IMR-90 (cell line): ENCODE measurements at regions not wholly inside any gene's neighbourhood (a gene's known extent, or its start where the extent isn't known, plus 50 kb on each side); places are given as distances from the start of the nearest gene placed in this dataset.

Source experiments
- ATAC-seq: fragments of 200-7000 bp; cut with Tn5 transposase; 2 replicates; pipeline ENCODE4 v1.9.1; 2020; ENCODE audit warnings: low read depth, mild to moderate bottlenecking, moderate library complexity
- BruUV-seq: library from RNA; stranded (reverse); fragments of 400-500 nt; replicated peaks from 2 replicates; lab custom pipeline; 2021; lab: Mats Ljungman, UMichigan
- CTCF ChIA-PET: fragments of 300-600 bp; formaldehyde crosslinking; extraction: SDS; loops from one replicate; lab custom pipeline; 2021; ENCODE audit warnings: antibody characterized with exemption; lab: Yijun Ruan, JAX
- POLR2A ChIA-PET: fragments of 300-600 bp; sonication (Branson Sonifier 250); formaldehyde crosslinking; loops from one replicate; lab custom pipeline; 2022; ENCODE audit warnings: antibody characterized with exemption; ENCODE audit not compliant: unreplicated experiment; lab: Charles Lee
- DNase-seq: peaks from one replicate; pipeline ENCODE4 v3.0.0; 2013
- H2AFZ ChIP-seq: replicated peaks from 2 replicates; pipeline ENCODE3; 2013; ENCODE audit warnings: low read length, mild to moderate bottlenecking; ENCODE audit not compliant: poor library complexity
- H2AK5ac ChIP-seq: 2 replicates; pipeline ENCODE4 v1.6.1; 2013; ENCODE audit warnings: low read depth, low read length, inconsistent platforms
- H2AK9ac ChIP-seq: replicated peaks from 2 replicates; pipeline ENCODE3; 2013; ENCODE audit warnings: mild to moderate bottlenecking, low read depth, low read length, moderate library complexity; ENCODE audit not compliant: poor library complexity
- H2BK120ac ChIP-seq: 2 replicates; pipeline ENCODE4 v1.6.1; 2013; ENCODE audit warnings: low read depth, low read length, inconsistent platforms
- H2BK15ac ChIP-seq: 3 replicates; pipeline ENCODE4 v1.6.1; 2013; ENCODE audit warnings: low read depth, low read length, inconsistent platforms
- H2BK20ac ChIP-seq: 2 replicates; pipeline ENCODE4 v1.6.1; 2013; ENCODE audit warnings: low read depth, mild to moderate bottlenecking, inconsistent platforms, low read length, moderate library complexity
- H2BK5ac ChIP-seq: 2 replicates; pipeline ENCODE4 v1.6.1; 2013; ENCODE audit warnings: mild to moderate bottlenecking, low read depth, low read length, inconsistent platforms; ENCODE audit not compliant: poor library complexity, severe bottlenecking
- H3K14ac ChIP-seq: replicated peaks from 2 replicates; pipeline ENCODE4 v1.6.1; 2013; ENCODE audit warnings: low read depth, low read length, inconsistent platforms
- H3K18ac ChIP-seq: 2 replicates; pipeline ENCODE4 v1.6.1; 2013; ENCODE audit warnings: low read depth, low read length, control low read depth
- H3K23ac ChIP-seq: 2 replicates; pipeline ENCODE4 v1.6.1; 2013; ENCODE audit warnings: low read depth, low read length, inconsistent platforms
- H3K27ac ChIP-seq: 2 replicates; pipeline ENCODE4 v1.5.1; 2013; ENCODE audit warnings: mild to moderate bottlenecking, control low read depth, low read length; ENCODE audit not compliant: insufficient read depth
- H3K27me3 ChIP-seq: 2 replicates; pipeline ENCODE4 v1.6.1; 2013; ENCODE audit warnings: low read length; ENCODE audit not compliant: control insufficient read depth, insufficient read depth
- H3K36me3 ChIP-seq: 2 replicates; pipeline ENCODE4 v1.6.1; 2013; ENCODE audit warnings: low read length, mixed read lengths; ENCODE audit not compliant: control insufficient read depth, insufficient read depth
- H3K4ac ChIP-seq: 2 replicates; pipeline ENCODE4 v1.6.1; 2013; ENCODE audit warnings: low read depth, low read length, inconsistent platforms
- H3K4me1 ChIP-seq: 2 replicates; pipeline ENCODE4 v1.6.1; 2013; ENCODE audit warnings: low read length, mixed read lengths; ENCODE audit not compliant: control insufficient read depth, insufficient read depth
- H3K4me2 ChIP-seq: 2 replicates; pipeline ENCODE4 v1.6.1; 2013; ENCODE audit warnings: low read depth, mild to moderate bottlenecking, control low read depth, low read length, moderate library complexity
- H3K4me3 ChIP-seq: 2 replicates; pipeline ENCODE4 v1.5.1; 2013; ENCODE audit warnings: low read depth, mild to moderate bottlenecking, control low read depth, low read length, moderate library complexity; ENCODE audit not compliant: insufficient read depth
- H3K56ac ChIP-seq: 2 replicates; pipeline ENCODE4 v1.6.1; 2013; ENCODE audit warnings: low read length, inconsistent platforms; ENCODE audit not compliant: insufficient read depth; ENCODE audit errors: extremely low read depth
- H3K79me1 ChIP-seq, 2 experiments: 2 replicates each; pipeline ENCODE4 v1.6.1; 2013; ENCODE audit warnings: low read length in 2 of 2, inconsistent platforms in 1 of 2, low read depth in 1 of 2
- H3K9ac ChIP-seq: 2 replicates; pipeline ENCODE4 v1.6.1; 2013; ENCODE audit warnings: low read depth, low read length, control low read depth
- H3K9me1 ChIP-seq: 2 replicates; pipeline ENCODE4 v1.6.1; 2013; ENCODE audit warnings: low read length, inconsistent platforms; ENCODE audit not compliant: insufficient read depth
- H3K9me3 ChIP-seq: 2 replicates; pipeline ENCODE4 v1.6.1; 2013; ENCODE audit warnings: low read length; ENCODE audit not compliant: control insufficient read depth, insufficient read depth
- H4K20me1 ChIP-seq: 2 replicates; pipeline ENCODE4 v1.6.1; 2013; ENCODE audit warnings: low read length, inconsistent platforms; ENCODE audit not compliant: insufficient read depth
- H4K5ac ChIP-seq: 2 replicates; pipeline ENCODE4 v1.6.1; 2013; ENCODE audit warnings: mild to moderate bottlenecking, low read depth, low read length, control low read depth
- H4K8ac ChIP-seq, 2 experiments: 2 replicates each; pipeline ENCODE4 v1.6.1; 2013; ENCODE audit warnings: low read depth in 2 of 2, low read length in 2 of 2, control low read depth in 1 of 2, inconsistent platforms in 1 of 2
- H4K91ac ChIP-seq: 2 replicates; pipeline ENCODE4 v1.6.1; 2013; ENCODE audit warnings: low read depth, low read length, inconsistent platforms; ENCODE audit not compliant: insufficient read depth
- BHLHE40 ChIP-seq: fragments of 150-350 bp; IDR thresholded peaks from 2 replicates; pipeline ENCODE4 v1.6.1; 2016; ENCODE audit warnings: mild to moderate bottlenecking, low read depth, low read length
- MAZ ChIP-seq: IDR thresholded peaks from 2 replicates; pipeline ENCODE4 v1.6.1; 2012; ENCODE audit warnings: low read depth, mild to moderate bottlenecking, low read length, improper control_type of control experiment, moderate library complexity, borderline replicate concordance
- MXI1 ChIP-seq: IDR thresholded peaks from 2 replicates; pipeline ENCODE4 v1.6.1; 2012; ENCODE audit warnings: low read depth, mild to moderate bottlenecking, low read length, moderate library complexity, borderline replicate concordance
- NFE2L2 ChIP-seq: fragments of 150-350 bp; IDR thresholded peaks from 2 replicates; pipeline ENCODE4 v1.6.1; 2016; ENCODE audit warnings: low read depth, mild to moderate bottlenecking, low read length
- RAD21 ChIP-seq: IDR thresholded peaks from 2 replicates; pipeline ENCODE4 v1.6.1; 2012; ENCODE audit warnings: low read length, improper control_type of control experiment
- RCOR1 ChIP-seq: IDR thresholded peaks from 2 replicates; pipeline ENCODE4 v1.6.1; 2012; ENCODE audit warnings: mild to moderate bottlenecking, low read length, improper control_type of control experiment; ENCODE audit not compliant: insufficient replicate concordance
- RFX5 ChIP-seq: IDR thresholded peaks from 2 replicates; pipeline ENCODE4 v1.8.0; 2012; ENCODE audit warnings: low read depth, mild to moderate bottlenecking, low read length, moderate library complexity
- WGBS, 2 experiments: methylation state at CpG; one replicate each; pipeline versions ENCODE4 v1.1.5 to v1.1.7; 2013; ENCODE audit warnings: missing lambda C conversion rate in 2 of 2; ENCODE audit not compliant: insufficient read length in 1 of 2; ENCODE audit errors: extremely low coverage in 2 of 2; 5-methylcytosine and 5-hydroxymethylcytosine counted together
- dilution Hi-C: fragments of 300-500 bp; cut with HindIII; formaldehyde crosslinking; loops from one replicate; pipeline ENCODE4 v1.14.3; 2018; ENCODE audit warnings: low sequenced_read_pairs; ENCODE audit not compliant: unreplicated experiment
- in situ Hi-C: fragments of 300-500 bp; cut with MboI; formaldehyde crosslinking; loops from 3 replicates; pipeline ENCODE4 v1.14.3; 2019; ENCODE audit warnings: low sequenced_read_pairs, inconsistent platforms, mixed read lengths
- intact Hi-C: fragments of 100-400 bp; cut with micrococcal nuclease; formaldehyde crosslinking; loops from 2 replicates; pipeline ENCODE4 v1.10.0; 2022

DNA sequence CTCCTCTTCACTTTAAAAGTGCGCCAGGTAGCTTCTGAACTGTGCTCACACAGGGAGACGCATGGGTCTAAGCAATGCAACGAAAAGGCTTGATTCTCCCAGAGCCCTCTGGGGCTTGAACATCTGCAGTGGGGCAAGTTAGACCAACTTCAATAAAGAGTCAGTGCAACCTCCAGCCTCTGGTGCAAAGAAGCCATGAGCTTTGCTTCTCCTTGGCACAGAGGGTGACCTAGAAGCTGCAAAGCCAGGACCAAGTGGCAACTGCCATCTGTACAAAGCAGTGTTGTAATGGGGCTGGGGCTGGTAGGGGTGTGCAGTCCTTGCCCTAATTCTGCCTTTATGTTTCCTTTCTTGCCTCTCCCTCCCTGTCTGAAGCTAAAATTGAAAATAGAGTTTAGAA, 219.0 kb upstream of the CD96 start:
- ATAC-seq, result no peak
- no peak overlapping the region for H2BK15ac ChIP-seq
- dilution Hi-C loops, result no loop called here

More for the DNA sequence above, 219.0 kb upstream of the CD96 start:
- ChIA-PET CTCF (no interaction called here), POLR2A (no interaction called here)
- no peak for TF ChIP-seq RAD21
- no peak for TF ChIP-seq BHLHE40
- no peak for TF ChIP-seq MAZ
- no peak for TF ChIP-seq MXI1
- TF ChIP-seq RCOR1, result no peak
- no peak for TF ChIP-seq RFX5
- TF ChIP-seq NFE2L2, result no peak
- H3K27me3 ChIP-seq, result no peaks in the 10 kb centered on the region
- H3K56ac ChIP-seq, result no peak overlapping the region
- H3K4me2 ChIP-seq, result no peak overlapping the region
- 100% methylated on average over 1 of the region's 3 CpGs; no CpG with 5 or more reads in 1 of the 2 experiments for WGBS, 2 experiments
- no peak overlapping the region for H3K18ac ChIP-seq
- peak overlapping the region; percentile 60; the same call in 1 of the 2 replicates for H3K23ac ChIP-seq
- no peak overlapping the region for H3K27ac ChIP-seq
- H4K8ac ChIP-seq, result no peak overlapping the region
- H3K4me1 ChIP-seq, result no peaks in the 10 kb centered on the region
- no peaks in the 10 kb centered on the region for H3K36me3 ChIP-seq
- no TSS peak for BruUV-seq
- no peak overlapping the region for H3K9ac ChIP-seq
- no peaks in the 10 kb centered on the region for H3K9me3 ChIP-seq
- no peak overlapping the region for H2AK5ac ChIP-seq
- no peak for DNase-seq
- no peak overlapping the region for H4K91ac ChIP-seq
- H2AK9ac ChIP-seq, result no peak overlapping the region
- H2BK120ac ChIP-seq, result no peak overlapping the region
- in situ Hi-C loops (no loop called here), intact Hi-C loops (no loop called here)
- no peaks in the 10 kb centered on the region; the same call in 1 of the 2 replicates for H3K9me1 ChIP-seq
- H4K5ac ChIP-seq, result no peak overlapping the region
- H2AFZ ChIP-seq, result no peak overlapping the region
- no peak overlapping the region for H2BK5ac ChIP-seq
- no peaks in the 10 kb centered on the region for H4K20me1 ChIP-seq
- H3K14ac ChIP-seq, result no peak overlapping the region
- no peak overlapping the region for H3K4me3 ChIP-seq
- no peak overlapping the region for H3K4ac ChIP-seq
- no peak overlapping the region for H2BK20ac ChIP-seq
- no peaks in the 10 kb centered on the region for H3K79me1 ChIP-seq
